ENCODE measurements at regions not wholly inside any gene's neighbourhood (a gene's known extent, or its start where the extent isn't known, plus 50 kb on each side); places are given as distances from the start of the nearest gene placed in this dataset.

GRCh38 chr12:19994968-19995367 lies 373.4 kb upstream of the PDE3A start:
- peak; percentile 40; the same call in 1 of the 3 replicates for ATAC-seq

GRCh38 chr12:19997656-19998400 lies 370.5 kb upstream of the PDE3A start:
- TF ChIP-seq RARB (CRISPR knock-in tag; IDR thresholded peaks at IDR 0.05) = no peak
- no peak for TF ChIP-seq ZNF70 (CRISPR knock-in tag; IDR thresholded peaks at IDR 0.05)
- no peak for TF ChIP-seq ZFP30 (CRISPR knock-in tag; IDR thresholded peaks at IDR 0.05)
- TF ChIP-seq ZNF8 (CRISPR knock-in tag; IDR thresholded peaks at IDR 0.05) = no peak
- no peak for TF ChIP-seq TCF4 (CRISPR knock-in tag; IDR thresholded peaks at IDR 0.05; ENCODE audit: borderline replicate concordance)
- TF ChIP-seq CSRNP3 (CRISPR knock-in tag; IDR thresholded peaks at IDR 0.05) = no peak
- TF ChIP-seq CREB5 (CRISPR knock-in tag; IDR thresholded peaks at IDR 0.05; ENCODE audit: low read depth) = no peak
- TF ChIP-seq POU6F1 (CRISPR knock-in tag; IDR thresholded peaks at IDR 0.05; ENCODE audit: borderline replicate concordance, low read depth) = no peak
- no peak for TF ChIP-seq BACH2 (CRISPR knock-in tag; IDR thresholded peaks at IDR 0.05; ENCODE audit: borderline replicate concordance)
- no peak for TF ChIP-seq PPARA (CRISPR knock-in tag; IDR thresholded peaks at IDR 0.05; ENCODE audit: borderline replicate concordance)
- TF ChIP-seq TOX (CRISPR knock-in tag; IDR thresholded peaks at IDR 0.05; ENCODE audit: borderline replicate concordance) = no peak
- TF ChIP-seq ZNF565 (CRISPR knock-in tag; conservative IDR thresholded peaks at IDR 0.05; ENCODE audit: low read depth) = no peak
- no peak for TF ChIP-seq PATZ1 (CRISPR knock-in tag; IDR thresholded peaks at IDR 0.05; ENCODE audit: borderline replicate concordance)
- no peak for TF ChIP-seq OSR1 (CRISPR knock-in tag; IDR thresholded peaks at IDR 0.05)
- TF ChIP-seq ZFP3 (CRISPR knock-in tag; IDR thresholded peaks at IDR 0.05) = no peak
- no peak for TF ChIP-seq ARNTL (CRISPR knock-in tag; IDR thresholded peaks at IDR 0.05; ENCODE audit: borderline replicate concordance, low read depth)
- TF ChIP-seq TSHZ2 (CRISPR knock-in tag; IDR thresholded peaks at IDR 0.05) = no peak
- no peak for ATAC-seq

More at GRCh38 chr12:19994968-19995367, 373.4 kb upstream of the PDE3A start:
- TF ChIP-seq ESRRG (CRISPR knock-in tag; IDR thresholded peaks at IDR 0.05) = no peak
- no peak for TF ChIP-seq RARB (CRISPR knock-in tag; IDR thresholded peaks at IDR 0.05)
- TF ChIP-seq ZNF565 (CRISPR knock-in tag; conservative IDR thresholded peaks at IDR 0.05; ENCODE audit: low read depth) = no peak
- TF ChIP-seq BACH2 (CRISPR knock-in tag; IDR thresholded peaks at IDR 0.05; ENCODE audit: borderline replicate concordance) = no peak

GRCh38 chr12:19998411-19998810 lies 369.9 kb upstream of the PDE3A start:
- ATAC-seq = no peak
- TF ChIP-seq ZNF565 (CRISPR knock-in tag; conservative IDR thresholded peaks at IDR 0.05; ENCODE audit: low read depth) = no peak
- TF ChIP-seq ZNF70 (CRISPR knock-in tag; IDR thresholded peaks at IDR 0.05) = no peak
- no peak for TF ChIP-seq ZFP3 (CRISPR knock-in tag; IDR thresholded peaks at IDR 0.05)
- TF ChIP-seq GLIS3 (CRISPR knock-in tag; IDR thresholded peaks at IDR 0.05) = no peak
- TF ChIP-seq ZFP30 (CRISPR knock-in tag; IDR thresholded peaks at IDR 0.05) = no peak
- TF ChIP-seq ESRRG (CRISPR knock-in tag; IDR thresholded peaks at IDR 0.05) = no peak
- no peak for TF ChIP-seq OSR1 (CRISPR knock-in tag; IDR thresholded peaks at IDR 0.05)
- TF ChIP-seq CREB5 (CRISPR knock-in tag; IDR thresholded peaks at IDR 0.05; ENCODE audit: low read depth) = no peak
- no peak for TF ChIP-seq CSRNP3 (CRISPR knock-in tag; IDR thresholded peaks at IDR 0.05)
- TF ChIP-seq PPARA (CRISPR knock-in tag; IDR thresholded peaks at IDR 0.05; ENCODE audit: borderline replicate concordance) = no peak
- no peak for TF ChIP-seq BACH2 (CRISPR knock-in tag; IDR thresholded peaks at IDR 0.05; ENCODE audit: borderline replicate concordance)
- TF ChIP-seq ZC3H10 (CRISPR knock-in tag; IDR thresholded peaks at IDR 0.05) = no peak
- no peak for TF ChIP-seq TOX (CRISPR knock-in tag; IDR thresholded peaks at IDR 0.05; ENCODE audit: borderline replicate concordance)
- TF ChIP-seq POU6F1 (CRISPR knock-in tag; IDR thresholded peaks at IDR 0.05; ENCODE audit: borderline replicate concordance, low read depth) = no peak
- no peak for TF ChIP-seq TCF4 (CRISPR knock-in tag; IDR thresholded peaks at IDR 0.05; ENCODE audit: borderline replicate concordance)
- no peak for TF ChIP-seq ZNF8 (CRISPR knock-in tag; IDR thresholded peaks at IDR 0.05)
- no peak for TF ChIP-seq ARNTL (CRISPR knock-in tag; IDR thresholded peaks at IDR 0.05; ENCODE audit: borderline replicate concordance, low read depth)

Data from SK-N-SH treated with all-trans-retinoic acid at 6 μM for 48 hours (cell line).